Gastroesophageal sphincter (tissue), 3 donors: ENCODE measurements at regions not wholly inside any gene's neighbourhood (a gene's known extent, or its start where the extent isn't known, plus 50 kb on each side); places are given as distances from the start of the nearest gene placed in this dataset.

Experiments used
- POLR2A ChIP-seq, 2 donors: fragments of 450-650 bp; IDR thresholded peaks; one replicate each; pipeline ENCODE4 v1.6.1; 2017; ENCODE audit warnings: antibody characterized with exemption in 2 of 2, mild to moderate bottlenecking in 2 of 2, moderate library complexity in 1 of 2
- POLR2AphosphoS5 ChIP-seq: sonication (generic); formaldehyde crosslinking; IDR thresholded peaks from one replicate; pipeline ENCODE4 v1.6.1; 2017; ENCODE audit warnings: antibody characterized with exemption
- TF ChIP-seq, protein P1 (sequence below), 4 experiments: fragments of 200-600 bp in 2 of 4; fragments of 450-650 bp in 2 of 4; sonication (generic) in 1 of 4; IDR thresholded peaks; one replicate each; pipeline ENCODE4 v1.5.1; 2017 to 2019; ENCODE audit warnings: antibody characterized with exemption in 4 of 4, mild to moderate bottlenecking in 2 of 4, moderate library complexity in 2 of 4

DNA sequence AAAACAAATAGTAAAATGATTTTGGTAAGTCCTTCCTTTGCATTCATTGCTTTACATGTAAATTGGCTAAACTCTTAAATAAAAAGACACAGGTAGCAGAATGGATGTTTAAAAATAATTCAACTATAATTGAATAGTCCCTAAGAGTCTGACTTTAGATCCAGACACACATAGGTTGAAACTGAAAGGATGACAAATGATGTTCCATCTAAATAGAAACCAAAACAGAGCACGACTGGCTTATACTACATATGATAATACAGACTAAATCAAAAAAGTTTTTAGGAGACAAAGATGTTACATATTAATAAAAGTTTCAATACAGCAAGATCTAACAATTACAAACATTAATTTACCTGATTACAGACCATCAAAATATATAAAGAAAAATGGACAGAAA lies 2055.1 kb upstream of the WWC1 start:
- TF ChIP-seq, protein P1, sequence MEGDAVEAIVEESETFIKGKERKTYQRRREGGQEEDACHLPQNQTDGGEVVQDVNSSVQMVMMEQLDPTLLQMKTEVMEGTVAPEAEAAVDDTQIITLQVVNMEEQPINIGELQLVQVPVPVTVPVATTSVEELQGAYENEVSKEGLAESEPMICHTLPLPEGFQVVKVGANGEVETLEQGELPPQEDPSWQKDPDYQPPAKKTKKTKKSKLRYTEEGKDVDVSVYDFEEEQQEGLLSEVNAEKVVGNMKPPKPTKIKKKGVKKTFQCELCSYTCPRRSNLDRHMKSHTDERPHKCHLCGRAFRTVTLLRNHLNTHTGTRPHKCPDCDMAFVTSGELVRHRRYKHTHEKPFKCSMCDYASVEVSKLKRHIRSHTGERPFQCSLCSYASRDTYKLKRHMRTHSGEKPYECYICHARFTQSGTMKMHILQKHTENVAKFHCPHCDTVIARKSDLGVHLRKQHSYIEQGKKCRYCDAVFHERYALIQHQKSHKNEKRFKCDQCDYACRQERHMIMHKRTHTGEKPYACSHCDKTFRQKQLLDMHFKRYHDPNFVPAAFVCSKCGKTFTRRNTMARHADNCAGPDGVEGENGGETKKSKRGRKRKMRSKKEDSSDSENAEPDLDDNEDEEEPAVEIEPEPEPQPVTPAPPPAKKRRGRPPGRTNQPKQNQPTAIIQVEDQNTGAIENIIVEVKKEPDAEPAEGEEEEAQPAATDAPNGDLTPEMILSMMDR (IDR thresholded peaks at IDR 0.05): no peak
- TF ChIP-seq POLR2A (IDR thresholded peaks at IDR 0.05) (no peak), POLR2AphosphoS5 (no peak)
